Lower leg skin (tissue), 3 donors: ENCODE measurements at regions not wholly inside any gene's neighbourhood (a gene's known extent, or its start where the extent isn't known, plus 50 kb on each side); places are given as distances from the start of the nearest gene placed in this dataset.

ENCODE experiments used
- CTCF ChIP-seq, 3 donors: fragments of 450-650 bp; IDR thresholded peaks; one replicate each; pipeline ENCODE4 v1.5.1; 2016; ENCODE audit warnings: antibody characterized with exemption in 3 of 3, mild to moderate bottlenecking in 3 of 3, moderate library complexity in 2 of 3
- POLR2A ChIP-seq, 2 donors: fragments of 450-650 bp; IDR thresholded peaks; one replicate each; pipeline ENCODE4 v1.6.1; 2016 to 2017; ENCODE audit warnings: antibody characterized with exemption in 2 of 2, mild to moderate bottlenecking in 1 of 2, moderate library complexity in 1 of 2

- TF ChIP-seq CTCF (IDR thresholded peaks at IDR 0.05) (no peak), POLR2A (IDR thresholded peaks at IDR 0.05) (no peak)
These were observed 248.7 kb upstream of the PIK3C3 start for GRCh38 chr18:41706301-41706700.
